GM13977 (cell line): ENCODE measurements at regions not wholly inside any gene's neighbourhood (a gene's known extent, or its start where the extent isn't known, plus 50 kb on each side); places are given as distances from the start of the nearest gene placed in this dataset.

Experiments used
- DNase-seq: peaks from one replicate; pipeline ENCODE4 v3.0.0; 2012; ENCODE audit warnings: low spot score
- in situ Hi-C: fragments of 300-500 bp; cut with MboI; formaldehyde crosslinking; loops from one replicate; pipeline ENCODE4 v1.12.0; 2022; ENCODE audit warnings: low sequenced_read_pairs, low pct_unique_long_range_greater_than_20kb, mixed read lengths, inconsistent platforms; ENCODE audit not compliant: unreplicated experiment
- TF ChIP-seq, protein P1 (sequence below): IDR thresholded peaks from 2 replicates; pipeline ENCODE4 v1.5.1; 2012; ENCODE audit warnings: mild to moderate bottlenecking, control low read depth; ENCODE audit not compliant: insufficient read depth; ENCODE audit errors: extremely low read depth, missing control alignments

DNA sequence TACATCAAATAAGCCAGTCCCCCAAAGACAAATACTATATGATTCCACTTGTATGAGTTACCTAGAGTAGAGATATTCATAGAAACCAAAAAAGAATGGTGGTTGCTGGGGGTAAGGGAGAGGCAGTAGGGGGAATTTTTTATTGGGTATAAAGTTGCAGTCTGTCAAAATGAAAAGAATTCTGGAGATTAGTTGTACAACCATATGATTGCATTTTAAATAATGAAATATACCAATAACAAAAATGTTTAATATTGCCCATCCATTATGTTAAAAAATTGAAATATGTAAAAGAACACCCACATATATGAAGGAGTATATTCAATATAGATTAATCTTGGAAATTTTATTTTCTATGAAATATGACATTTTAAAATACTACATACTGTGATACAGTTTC is 1383.5 kb downstream of the FSCB start:
- TF ChIP-seq, protein P1, sequence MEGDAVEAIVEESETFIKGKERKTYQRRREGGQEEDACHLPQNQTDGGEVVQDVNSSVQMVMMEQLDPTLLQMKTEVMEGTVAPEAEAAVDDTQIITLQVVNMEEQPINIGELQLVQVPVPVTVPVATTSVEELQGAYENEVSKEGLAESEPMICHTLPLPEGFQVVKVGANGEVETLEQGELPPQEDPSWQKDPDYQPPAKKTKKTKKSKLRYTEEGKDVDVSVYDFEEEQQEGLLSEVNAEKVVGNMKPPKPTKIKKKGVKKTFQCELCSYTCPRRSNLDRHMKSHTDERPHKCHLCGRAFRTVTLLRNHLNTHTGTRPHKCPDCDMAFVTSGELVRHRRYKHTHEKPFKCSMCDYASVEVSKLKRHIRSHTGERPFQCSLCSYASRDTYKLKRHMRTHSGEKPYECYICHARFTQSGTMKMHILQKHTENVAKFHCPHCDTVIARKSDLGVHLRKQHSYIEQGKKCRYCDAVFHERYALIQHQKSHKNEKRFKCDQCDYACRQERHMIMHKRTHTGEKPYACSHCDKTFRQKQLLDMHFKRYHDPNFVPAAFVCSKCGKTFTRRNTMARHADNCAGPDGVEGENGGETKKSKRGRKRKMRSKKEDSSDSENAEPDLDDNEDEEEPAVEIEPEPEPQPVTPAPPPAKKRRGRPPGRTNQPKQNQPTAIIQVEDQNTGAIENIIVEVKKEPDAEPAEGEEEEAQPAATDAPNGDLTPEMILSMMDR = no peak
- no peak for DNase-seq
- in situ Hi-C loops = no loop called here

DNA sequence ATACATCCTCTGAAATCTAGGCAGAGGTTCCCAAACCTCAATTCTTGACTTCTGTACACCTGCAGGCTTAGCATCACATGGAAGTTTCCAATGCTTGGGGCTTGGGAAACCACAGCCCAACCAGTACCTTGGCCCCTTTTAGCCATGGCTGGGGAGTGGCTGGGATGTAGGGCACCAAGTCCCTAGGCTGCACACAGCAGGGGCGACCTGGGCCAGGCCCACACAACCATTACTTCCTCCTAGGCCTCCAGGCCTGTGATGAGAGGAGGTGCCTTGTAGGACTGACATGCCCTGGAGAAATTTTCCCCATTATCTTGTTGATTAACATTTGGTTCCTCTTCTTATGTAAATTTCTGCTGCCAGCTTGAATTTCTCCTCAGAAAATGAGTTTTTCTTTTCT is 1387.4 kb downstream of the FSCB start:
- TF ChIP-seq, protein P1 = no peak
- in situ Hi-C loops = no loop called here
- DNase-seq = no peak

DNA sequence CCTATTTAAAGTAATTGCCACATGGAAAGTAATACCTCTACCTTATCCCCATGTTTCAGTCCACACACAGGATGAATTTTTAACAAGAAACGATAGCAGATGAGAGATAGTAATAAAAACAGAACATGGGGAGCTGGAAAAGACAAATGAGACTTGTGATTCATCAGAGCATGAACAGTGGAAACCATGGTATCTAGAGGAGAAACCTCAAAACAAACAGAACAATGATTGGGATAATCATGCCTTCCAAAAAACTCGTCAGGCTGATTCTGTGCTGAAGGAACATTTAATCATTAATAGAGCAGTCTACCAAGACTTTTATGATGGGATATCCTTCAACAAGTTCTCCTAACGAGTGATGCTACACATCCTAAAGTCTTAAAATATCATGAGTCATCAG is 1390.7 kb downstream of the FSCB start:
- in situ Hi-C loops = no loop called here
- no peak for DNase-seq
- TF ChIP-seq, protein P1 = no peak

DNA sequence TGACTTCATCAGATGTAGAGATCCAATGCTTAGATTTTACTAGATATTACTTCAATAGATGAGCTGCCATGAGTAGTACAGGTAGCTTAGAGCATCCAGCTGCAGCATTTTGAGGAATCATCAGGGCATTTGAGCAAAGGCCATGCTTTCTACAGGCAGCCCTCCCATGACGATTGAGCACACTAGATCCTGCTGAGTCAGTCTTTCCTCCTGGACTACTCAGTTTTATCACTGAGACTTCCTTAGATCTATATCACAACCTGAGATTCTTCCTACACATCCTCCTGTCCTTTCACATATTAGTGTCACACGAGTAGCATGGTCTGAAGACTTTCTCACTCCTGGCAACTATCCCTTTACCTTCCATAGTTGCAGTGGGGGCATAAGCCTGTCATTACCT is 1401.8 kb downstream of the FSCB start:
- no peak for DNase-seq
- TF ChIP-seq, protein P1 = no peak
- in situ Hi-C loops = no loop called here

DNA sequence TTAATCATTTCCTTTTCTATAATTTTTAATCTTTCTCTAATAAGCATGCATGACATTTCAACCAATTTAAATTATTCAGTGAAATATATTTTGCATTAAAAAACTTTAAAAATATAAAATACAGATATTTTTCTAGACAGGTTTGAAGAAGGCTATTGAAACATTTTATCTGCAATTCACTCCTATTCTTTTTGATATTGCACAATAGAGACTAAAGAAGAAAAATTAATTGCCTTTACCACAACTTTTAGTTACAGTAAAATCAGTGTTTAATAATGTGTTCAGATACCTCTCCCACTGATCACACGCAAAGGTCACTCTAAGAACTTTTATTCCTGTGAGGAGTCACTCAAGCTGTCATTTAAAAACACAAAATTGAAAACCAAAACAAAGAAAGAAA is 1416.7 kb downstream of the FSCB start:
- no peak for DNase-seq
- in situ Hi-C loops = no loop called here
- TF ChIP-seq, protein P1 = no peak

DNA sequence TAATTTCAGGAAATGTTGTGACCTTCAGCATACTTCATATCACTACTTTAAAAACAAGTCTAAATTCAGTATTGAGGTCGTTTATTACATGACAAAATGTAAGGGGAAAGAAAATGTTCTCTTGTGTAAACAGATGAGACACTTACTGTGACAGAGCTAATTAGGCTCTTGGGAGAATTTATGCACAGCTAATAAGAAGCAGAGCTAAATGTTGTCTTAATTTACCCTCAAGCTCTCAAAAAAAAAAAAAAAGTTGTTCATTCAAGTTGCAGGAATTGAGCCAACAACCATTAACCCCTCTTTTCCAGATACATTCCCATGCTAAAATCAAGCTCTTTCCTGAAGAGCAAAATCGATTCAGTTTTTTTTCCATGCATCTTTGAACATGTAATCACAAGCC is 1419.4 kb downstream of the FSCB start:
- in situ Hi-C loops = no loop called here
- no peak for DNase-seq

More for the DNA sequence above, 1419.4 kb downstream of the FSCB start:
- TF ChIP-seq, protein P1 = no peak
